ENCODE measurements at regions not wholly inside any gene's neighbourhood (a gene's known extent, or its start where the extent isn't known, plus 50 kb on each side); places are given as distances from the start of the nearest gene placed in this dataset.

GRCh38 chr9:107606149-107606790 is 116.7 kb upstream of the KLF4 start:
- Histone ChIP-seq H2BK20ac (ENCODE audit: low read depth, low read length) (no peak overlapping the region), H4K5ac (ENCODE audit: low read depth, low read length) (no peak overlapping the region), H4K8ac (ENCODE audit: low read depth in 2 of 2, low read length in 2 of 2) (no peak overlapping the region), H3K27ac (ENCODE audit: insufficient read depth, low read length) (no peak overlapping the region), H3K18ac (ENCODE audit: low read depth, low read length) (no peak overlapping the region), H3K56ac (ENCODE audit: extremely low read depth, insufficient read depth, low read length) (no peak overlapping the region), H3K4me3 (ENCODE audit: insufficient read depth, low read depth, low read length) (no peak overlapping the region), H2BK15ac (ENCODE audit: low read depth, low read length) (no peak overlapping the region), H2BK120ac (ENCODE audit: low read depth, low read length) (no peak overlapping the region), H3K4me2 (ENCODE audit: low read depth, low read length) (no peak overlapping the region), H2AFZ (replicated peaks; ENCODE audit: low read length, poor library complexity) (no peak overlapping the region), H2AK9ac (replicated peaks; ENCODE audit: low read depth, low read length, poor library complexity) (no peak overlapping the region), H4K91ac (ENCODE audit: insufficient read depth, low read depth, low read length) (no peak overlapping the region), H3K9me1 (ENCODE audit: insufficient read depth, low read length) (no peaks in the 10 kb centered on the region), H3K9me3 (ENCODE audit: control insufficient read depth, insufficient read depth, low read length) (no peaks in the 10 kb centered on the region), H2BK5ac (ENCODE audit: low read depth, low read length, poor library complexity, severe bottlenecking) (no peak overlapping the region), H3K36me3 (ENCODE audit: control insufficient read depth, insufficient read depth, low read length) (no peaks in the 10 kb centered on the region), H3K4ac (ENCODE audit: low read depth, low read length) (no peak overlapping the region), H3K14ac (replicated peaks; ENCODE audit: low read depth, low read length) (no peak overlapping the region), H4K20me1 (ENCODE audit: insufficient read depth, low read length) (no peaks in the 10 kb centered on the region), H2AK5ac (ENCODE audit: low read depth, low read length) (no peak overlapping the region), H3K4me1 (ENCODE audit: control insufficient read depth, insufficient read depth, low read length) (no peaks in the 10 kb centered on the region), H3K9ac (ENCODE audit: low read depth, low read length) (no peak overlapping the region), H3K23ac (ENCODE audit: low read depth, low read length) (no peak overlapping the region), H3K79me1 (ENCODE audit: low read depth in 1 of 2, low read length in 2 of 2) (no peaks in the 10 kb centered on the region), H3K27me3 (ENCODE audit: control insufficient read depth, insufficient read depth, low read length) (peaks cover 18% of the 10 kb centered on the region)
- BruUV-seq (replicated peaks): no TSS peak
- TF ChIP-seq RAD21 (IDR thresholded peaks at IDR 0.05; ENCODE audit: low read length): no peak
- TF ChIP-seq MAFK (IDR thresholded peaks at IDR 0.05; ENCODE audit: low read depth, low read length): no peak
- no peak for TF ChIP-seq CEBPB (IDR thresholded peaks at IDR 0.05; ENCODE audit: low read depth, low read length)
- TF ChIP-seq RFX5 (IDR thresholded peaks at IDR 0.05; ENCODE audit: low read depth, low read length): no peak
- TF ChIP-seq SMC3 (IDR thresholded peaks at IDR 0.05; ENCODE audit: low read depth, low read length): no peak
- TF ChIP-seq CTCF (conservative IDR thresholded peaks at IDR 0.05; ENCODE audit: low read depth, low read length): no peak
- TF ChIP-seq RCOR1 (IDR thresholded peaks at IDR 0.05; ENCODE audit: insufficient replicate concordance, low read length): no peak
- TF ChIP-seq USF2 (IDR thresholded peaks at IDR 0.05; ENCODE audit: low read depth, low read length): no peak
- TF ChIP-seq MXI1 (IDR thresholded peaks at IDR 0.05; ENCODE audit: borderline replicate concordance, low read depth, low read length): no peak
- no peak for ATAC-seq (ENCODE audit: low read depth)
- WGBS, 2 experiments (ENCODE audit: extremely low coverage in 2 of 2, insufficient read length in 1 of 2): no CpG with 5 or more reads among the region's 8 CpGs
- DNase-seq: no peak
- in situ Hi-C loops (cut with MboI; ENCODE audit: low sequenced_read_pairs) (no loop called here), intact Hi-C loops (cut with micrococcal nuclease) (no loop called here), dilution Hi-C loops (cut with HindIII; ENCODE audit: low sequenced_read_pairs, unreplicated experiment) (no loop called here)
- ChIA-PET CTCF (no interaction called here), POLR2A (ENCODE audit: unreplicated experiment) (no interaction called here)
